ENCODE measurements at regions not wholly inside any gene's neighbourhood (a gene's known extent, or its start where the extent isn't known, plus 50 kb on each side); places are given as distances from the start of the nearest gene placed in this dataset.

DNA sequence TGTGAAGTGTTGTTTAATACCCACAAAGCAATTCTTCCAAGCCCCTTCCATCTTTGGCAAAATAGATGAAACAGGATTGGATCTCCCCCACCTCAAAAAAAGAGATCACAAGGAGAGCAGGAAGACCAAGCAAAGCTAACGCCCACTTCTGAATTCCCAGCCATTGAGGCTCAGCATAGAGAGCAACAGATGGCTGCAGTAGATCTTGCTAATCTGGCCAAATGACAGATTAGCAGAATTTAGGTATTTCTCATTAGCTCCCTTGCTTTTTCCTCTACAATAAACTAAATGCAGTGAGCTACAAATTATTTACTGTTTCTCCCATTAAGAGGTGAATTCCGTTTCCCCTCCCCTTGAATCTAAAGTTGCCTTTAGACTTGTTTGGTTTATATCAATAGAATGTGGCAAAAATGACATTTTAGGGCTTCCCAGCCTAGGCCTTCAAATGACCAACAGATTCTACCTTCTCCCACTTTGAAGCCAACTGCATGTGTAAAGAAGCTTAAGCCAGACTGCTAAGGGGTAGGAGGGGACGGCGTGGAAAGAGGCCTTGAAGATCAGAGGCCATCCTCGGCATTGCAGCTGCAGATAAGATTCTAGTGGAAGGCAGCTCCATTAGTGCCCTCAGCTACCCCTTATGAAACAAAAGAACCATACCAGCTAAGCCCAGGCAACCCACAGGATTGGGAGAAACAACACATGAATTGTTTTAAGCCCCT, 56.8 kb upstream of the CPEB4 start:
- no peak for DNase-seq (ENCODE audit: low spot score)

DNA sequence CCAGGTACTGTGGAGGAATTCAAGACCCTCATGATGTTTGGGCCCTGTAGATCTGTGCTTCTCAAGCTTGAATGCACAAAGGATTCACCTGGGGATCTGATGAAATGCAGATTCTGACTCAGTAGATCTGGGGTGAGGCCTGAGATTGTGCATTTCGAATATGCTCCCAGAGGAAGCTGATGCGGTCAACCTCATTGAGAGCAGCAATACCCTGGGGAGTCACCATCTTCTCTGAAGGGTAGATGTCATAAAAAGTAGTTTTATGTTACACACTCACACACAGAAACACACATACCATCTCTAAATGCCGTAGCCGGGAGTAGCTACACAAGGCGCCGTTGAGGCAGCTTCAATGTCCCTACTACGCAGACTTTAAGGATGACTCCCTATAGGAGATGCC, 55.8 kb upstream of the CPEB4 start:
- no peak for DNase-seq (ENCODE audit: low spot score)

DNA sequence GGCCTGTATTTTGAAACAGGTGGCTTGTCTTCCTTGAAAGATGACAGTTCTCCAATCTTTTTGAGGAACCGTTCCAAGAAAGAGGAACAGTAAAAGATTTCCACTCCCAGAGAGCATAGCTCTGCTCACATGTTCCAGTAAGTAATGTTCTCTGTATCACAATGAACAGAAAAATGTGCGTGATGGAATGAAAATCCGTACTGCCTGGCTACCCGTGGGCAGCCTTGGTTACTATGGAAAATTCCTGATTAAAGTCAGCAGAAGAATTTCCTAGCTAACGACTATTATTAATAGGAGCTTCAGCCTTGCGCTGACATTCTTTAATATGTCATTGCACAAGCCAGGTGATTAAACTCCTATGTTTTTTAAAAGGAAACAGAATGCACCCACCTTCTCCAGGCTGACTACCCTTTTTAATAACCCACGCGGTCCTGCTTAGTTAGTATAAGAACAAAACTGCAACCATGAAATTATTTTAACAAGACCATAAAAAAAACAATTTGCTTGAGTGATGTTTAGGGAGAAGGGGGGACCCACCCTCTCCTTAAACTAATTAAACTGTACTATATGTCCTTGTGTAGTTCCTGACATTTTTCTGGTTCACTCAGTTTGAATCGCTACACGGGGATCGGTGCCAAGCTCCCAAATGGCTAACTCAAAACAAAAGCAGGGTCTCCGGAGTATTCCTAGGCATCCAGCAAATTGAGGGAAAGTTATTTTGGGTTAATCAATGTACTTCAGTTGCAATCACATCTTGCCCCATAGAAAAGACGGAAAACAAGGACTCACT, 54.8 kb upstream of the CPEB4 start:
- no peak for DNase-seq (ENCODE audit: low spot score)

DNA sequence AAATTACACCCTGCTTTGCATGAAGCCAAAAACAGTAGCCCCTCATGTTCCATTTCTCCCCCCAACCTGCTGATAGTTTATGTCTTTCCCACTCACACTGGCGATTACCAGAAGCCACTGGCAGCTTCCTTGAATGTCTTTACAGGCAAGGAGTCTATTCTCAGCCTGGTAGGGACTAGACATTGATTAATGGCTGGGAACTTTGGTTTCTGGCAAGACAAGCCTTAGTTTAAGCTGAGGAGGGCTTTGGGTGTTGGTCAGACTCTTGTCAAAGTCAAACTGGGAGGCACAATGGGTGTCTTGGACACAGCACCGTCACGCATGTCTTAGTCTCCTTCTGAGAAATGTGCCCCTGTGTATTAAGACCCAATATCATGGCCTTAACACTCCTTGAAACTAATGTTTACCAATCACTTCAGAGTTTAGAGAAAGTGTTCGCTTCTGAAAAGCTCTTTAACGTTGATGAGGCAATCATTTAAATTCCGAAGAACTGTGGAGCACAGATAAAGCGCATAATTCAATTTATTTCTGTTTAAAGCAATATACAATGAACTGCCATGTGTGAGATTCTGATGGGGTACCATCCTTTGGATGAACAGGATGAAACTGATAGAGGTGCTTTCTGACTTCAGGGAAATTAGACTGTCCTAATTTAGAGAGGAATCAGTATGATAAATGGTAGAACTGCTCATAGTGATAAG, 53.9 kb upstream of the CPEB4 start:
- no peak for DNase-seq (ENCODE audit: low spot score)

DNA sequence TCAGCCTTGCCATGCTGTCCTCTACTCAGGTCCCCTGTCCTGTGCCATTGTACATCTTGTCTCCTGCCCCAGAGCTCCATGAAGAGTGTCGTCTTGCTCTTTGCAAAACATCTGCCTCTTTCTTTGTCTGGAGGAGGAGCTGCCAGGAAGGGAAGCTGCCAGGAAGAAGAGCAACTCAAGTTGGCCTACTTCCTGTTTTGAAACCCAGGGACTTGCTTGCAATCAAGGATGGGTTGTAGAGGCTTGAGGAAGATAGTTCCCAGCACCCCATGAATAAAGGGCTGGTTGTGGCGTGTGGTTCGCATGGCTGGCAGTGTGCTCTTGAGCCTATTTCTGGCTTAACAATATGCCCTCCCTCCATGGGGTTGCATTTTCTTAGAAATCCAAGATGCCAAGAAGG, 53.0 kb upstream of the CPEB4 start:
- DNase-seq (ENCODE audit: low spot score) = no peak

DNA sequence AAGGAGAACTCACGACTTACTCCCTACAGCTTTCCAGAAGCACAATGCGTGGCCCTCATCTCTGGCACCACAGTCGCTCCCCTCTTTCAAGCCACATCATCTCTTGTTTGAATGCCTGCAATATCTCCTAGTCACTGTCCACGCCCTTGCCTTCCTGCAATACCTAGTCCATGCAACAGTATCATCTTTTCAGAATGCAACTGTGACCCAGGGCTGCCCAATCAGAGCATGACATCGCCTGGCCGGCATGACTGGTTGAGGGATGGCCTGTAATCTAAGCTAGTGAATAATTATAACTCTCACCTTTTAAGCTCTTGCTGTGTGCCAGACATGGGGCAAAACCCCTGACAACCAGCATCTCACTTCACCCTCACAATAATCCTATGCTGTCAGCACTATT, 52.5 kb upstream of the CPEB4 start:
- no peak for DNase-seq (ENCODE audit: low spot score)

DNA sequence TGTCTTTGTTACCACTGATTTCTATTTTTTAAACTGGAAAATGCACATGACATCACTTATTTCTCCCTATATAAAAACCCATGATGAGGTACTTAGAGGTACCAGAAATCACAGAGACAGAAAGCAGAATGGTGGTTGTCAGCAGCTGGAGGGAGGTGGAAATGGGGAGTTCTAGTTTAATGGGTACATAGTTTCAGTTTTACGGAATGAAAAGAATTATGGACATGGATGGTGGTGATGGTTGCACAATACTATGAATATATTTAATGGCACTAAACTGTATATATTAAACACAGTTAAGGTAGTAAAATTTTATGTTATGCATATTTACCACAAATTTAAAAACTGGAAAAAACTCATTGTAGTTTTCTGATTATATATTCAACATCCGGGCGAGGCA, 50.5 kb upstream of the CPEB4 start:
- no peak for DNase-seq (ENCODE audit: low spot score)
